K562 (cell line): ENCODE measurements at regions not wholly inside any gene's neighbourhood (a gene's known extent, or its start where the extent isn't known, plus 50 kb on each side); places are given as distances from the start of the nearest gene placed in this dataset.

ENCODE experiments used
- ATAC-seq: fragments of 200-7000 bp; cut with Tn5 transposase; 3 replicates; pipeline ENCODE4 v1.9.1; 2020; ENCODE audit warnings: moderate library complexity
- BruUV-seq: library from RNA; stranded (reverse); fragments of 400-500 nt; replicated peaks from 2 replicates; lab custom pipeline; 2021; lab: Mats Ljungman, UMichigan
- CTCF ChIA-PET: fragments of 300-600 bp; formaldehyde crosslinking; extraction: SDS; loops from one replicate; lab custom pipeline; 2021; ENCODE audit warnings: low intra/inter-chr PET ratio; lab: Yijun Ruan, JAX
- POLR2A ChIA-PET: fragments of 300-600, 350-650 bp; sonication (Branson Sonifier 250); formaldehyde crosslinking; extraction: SDS; loops from one replicate; lab custom pipeline; 2021; ENCODE audit warnings: antibody characterized with exemption, inconsistent platforms; lab: Yijun Ruan, JAX
- DNase-seq, 4 experiments: peaks; one replicate each; pipeline versions ENCODE4 v3.0.0 to v3.0.0-alpha.2; 2011 to 2018; ENCODE audit warnings: low spot score in 3 of 4, mixed read lengths in 3 of 4; ENCODE audit errors: extremely low read depth in 1 of 4
- FAIRE-seq: peaks from 2 replicates; lab custom pipeline; 2011; peaks lifted over from hg19 to GRCh38; lab: Jason Lieb, UNC
- H2AFZ ChIP-seq: 2 replicates; pipeline ENCODE4 v1.6.0; 2011; ENCODE audit warnings: low read depth, low read length, control low read depth, inconsistent platforms
- H3K27ac ChIP-seq: fragments of 200-600 bp; 3 replicates; pipeline ENCODE4 v1.8.0; 2011; ENCODE audit warnings: low read depth, mild to moderate bottlenecking, control low read depth, inconsistent platforms, low read length, moderate library complexity, mixed read lengths; ENCODE audit errors: extremely low read depth
- H3K27me3 ChIP-seq, 2 experiments: fragments of 300-600 bp in 1 of 2; 2 replicates in 1 of 2; 3 replicates in 1 of 2; pipeline versions ENCODE4 v1.6.0 to v1.8.0; 2011; ENCODE audit warnings: inconsistent platforms in 2 of 2, low read length in 2 of 2, mild to moderate bottlenecking in 1 of 2, mixed read lengths in 1 of 2, moderate library complexity in 1 of 2; ENCODE audit not compliant: control insufficient read depth in 2 of 2, insufficient read depth in 2 of 2
- H3K36me3 ChIP-seq: fragments of 300-600 bp; 3 replicates; pipeline ENCODE4 v1.8.0; 2011; ENCODE audit warnings: mild to moderate bottlenecking, low read length, inconsistent platforms; ENCODE audit not compliant: control insufficient read depth, insufficient read depth
- H3K4me1 ChIP-seq, 2 experiments: fragments of 200-600 bp in 1 of 2; replicated peaks in 1 of 2; 2 replicates in 1 of 2; 3 replicates in 1 of 2; pipeline versions ENCODE4 v1.5.1 to v1.8.0; 2011; ENCODE audit warnings: inconsistent platforms in 2 of 2, low read length in 2 of 2, mild to moderate bottlenecking in 1 of 2, mixed read lengths in 1 of 2, moderate library complexity in 1 of 2; ENCODE audit not compliant: control insufficient read depth in 2 of 2, insufficient read depth in 2 of 2
- H3K4me2 ChIP-seq: 2 replicates; pipeline ENCODE4 v1.6.1; 2011; ENCODE audit warnings: low read length, control low read depth, inconsistent platforms, mixed read lengths; ENCODE audit not compliant: insufficient read depth
- H3K4me3 ChIP-seq: fragments of 200-600 bp; sonication (generic), shearing (Covaris generic); 2 replicates; pipeline ENCODE4 v1.5.1; 2016; ENCODE audit warnings: control low read depth, inconsistent platforms
- H3K79me2 ChIP-seq: fragments of 200-600 bp; 3 replicates; pipeline ENCODE4 v1.8.0; 2011; ENCODE audit warnings: low read length, inconsistent platforms; ENCODE audit not compliant: control insufficient read depth, insufficient read depth
- H3K9ac ChIP-seq, 2 experiments: 2 replicates each; pipeline versions ENCODE4 v1.6.0 to v1.6.1; 2011; ENCODE audit warnings: low read depth in 2 of 2, low read length in 2 of 2, control low read depth in 1 of 2, inconsistent platforms in 1 of 2, mild to moderate bottlenecking in 1 of 2, mixed read lengths in 1 of 2; ENCODE audit not compliant: insufficient read depth in 1 of 2
- H3K9me1 ChIP-seq: one replicate; pipeline ENCODE4 v1.6.0; 2011; ENCODE audit warnings: inconsistent platforms, mild to moderate bottlenecking, low read length, moderate library complexity; ENCODE audit not compliant: control insufficient read depth, insufficient read depth
- H3K9me3 ChIP-seq: replicated peaks from 2 replicates; pipeline ENCODE4 v1.5.1; 2011; ENCODE audit warnings: low read depth, low read length, inconsistent platforms; ENCODE audit not compliant: control insufficient read depth, insufficient read depth
- H4K20me1 ChIP-seq: replicated peaks from 2 replicates; pipeline ENCODE4 v1.6.1; 2011; ENCODE audit warnings: low read length, inconsistent platforms, mixed read lengths; ENCODE audit not compliant: control insufficient read depth, insufficient read depth
- ATF4 ChIP-seq: fragments of 450-650 bp; formaldehyde crosslinking; IDR thresholded peaks from 2 replicates; pipeline ENCODE4 v1.4.0; 2022; ENCODE audit warnings: mild to moderate bottlenecking, moderate library complexity
- BDP1 ChIP-seq: IDR thresholded peaks from 3 replicates; pipeline ENCODE4 v1.6.1; 2011; ENCODE audit not compliant: insufficient read length, insufficient read depth
- DMBX1 ChIP-seq: fragments of 250-450 bp; sonication (Bioruptor Pico); IDR thresholded peaks from 2 replicates; pipeline ENCODE4 v1.8.0; 2022; ENCODE audit warnings: inconsistent platforms, mild to moderate bottlenecking, moderate library complexity, borderline replicate concordance
- GABPB1 ChIP-seq: sonication (generic); formaldehyde crosslinking; IDR thresholded peaks from 2 replicates; pipeline ENCODE4 v1.8.0; 2022; ENCODE audit warnings: mild to moderate bottlenecking, missing genetic modification reagents
- MBD2 ChIP-seq: sonication (generic); IDR thresholded peaks from 2 replicates; pipeline ENCODE4 v1.6.1; 2016; ENCODE audit warnings: low read depth, borderline replicate concordance
- NCOA6 ChIP-seq: fragments of 450-650 bp; IDR thresholded peaks from 2 replicates; pipeline ENCODE4 v1.6.1; 2017; ENCODE audit warnings: mild to moderate bottlenecking
- NFATC3 ChIP-seq: fragments of 450-650 bp; IDR thresholded peaks from 2 replicates; pipeline ENCODE4 v1.6.1; 2017; ENCODE audit warnings: mild to moderate bottlenecking
- TCFL5 ChIP-seq: fragments of 250-450 bp; sonication (Bioruptor Pico); conservative IDR thresholded peaks from 2 replicates; pipeline ENCODE4 v1.6.1; 2021; ENCODE audit warnings: mild to moderate bottlenecking, moderate library complexity, matching md5 sums
- TEAD1 ChIP-seq, 2 experiments: fragments of 450-650 bp in 1 of 2; sonication (generic) in 1 of 2; formaldehyde crosslinking; IDR thresholded peaks; 2 replicates each; pipeline versions ENCODE4 v1.4.0 to v1.8.0; 2020 to 2022; ENCODE audit warnings: mild to moderate bottlenecking in 2 of 2, missing genetic modification reagents in 1 of 2
- ZNF3 ChIP-seq: fragments of 250-450 bp; sonication (Bioruptor Pico); IDR thresholded peaks from 2 replicates; pipeline ENCODE4 v1.5.0; 2021; ENCODE audit warnings: mild to moderate bottlenecking, moderate library complexity
- ZNF561 ChIP-seq: fragments of 450-650 bp; formaldehyde crosslinking; conservative IDR thresholded peaks from 2 replicates; pipeline ENCODE4 v1.4.0; 2020; ENCODE audit warnings: mild to moderate bottlenecking, moderate library complexity
- ZNF584 ChIP-seq: fragments of 200-800 bp; sonication (Bioruptor generic); IDR thresholded peaks from 2 replicates; pipeline ENCODE4 v1.6.1; 2016; ENCODE audit warnings: low read depth, mild to moderate bottlenecking, missing genetic modification characterization, missing compliant biosample characterization
- ZNF695 ChIP-seq: fragments of 450-650 bp; formaldehyde crosslinking; IDR thresholded peaks from 2 replicates; pipeline ENCODE4 v1.4.0; 2020; ENCODE audit warnings: mild to moderate bottlenecking, moderate library complexity
- WGBS: fragments of 100-300 bp; shearing (Covaris generic); methylation state at CpG from one replicate; pipeline ENCODE4 v1.1.6; 2016; ENCODE audit warnings: low coverage, mixed read lengths; ENCODE audit not compliant: insufficient coverage; ENCODE audit errors: missing lambda C conversion rate; 5-methylcytosine and 5-hydroxymethylcytosine counted together
- in situ Hi-C: fragments of 300-500 bp; cut with MboI; formaldehyde crosslinking; loops from 4 replicates; pipeline ENCODE4 v1.15.0; 2018; ENCODE audit warnings: inconsistent platforms, mixed read lengths
- intact Hi-C: fragments of 100-400 bp; cut with micrococcal nuclease; formaldehyde crosslinking; loops from 2 replicates; pipeline ENCODE4 v1.14.2; 2022
- TF ChIP-seq, protein P1 (sequence below): IDR thresholded peaks from 2 replicates; pipeline ENCODE4 v1.6.1; 2016; ENCODE audit warnings: missing genetic modification characterization, missing compliant biosample characterization
- TF ChIP-seq, protein P2 (sequence below), 3 experiments: fragments of 200-800 bp in 1 of 3; sonication (Bioruptor generic) in 1 of 3; sonication (generic) in 1 of 3; formaldehyde crosslinking in 1 of 3; IDR thresholded peaks; 2 replicates each; pipeline versions ENCODE4 v1.6.1 to v1.8.0; 2016 to 2022; ENCODE audit warnings: mild to moderate bottlenecking in 2 of 3, missing compliant biosample characterization in 2 of 3, missing genetic modification characterization in 2 of 3, missing genetic modification reagents in 1 of 3
- TF ChIP-seq, protein P3 (sequence below): sonication (generic); formaldehyde crosslinking; IDR thresholded peaks from 2 replicates; pipeline ENCODE4 v1.4.0; 2020; ENCODE audit warnings: mild to moderate bottlenecking, missing genetic modification reagents

DNA sequence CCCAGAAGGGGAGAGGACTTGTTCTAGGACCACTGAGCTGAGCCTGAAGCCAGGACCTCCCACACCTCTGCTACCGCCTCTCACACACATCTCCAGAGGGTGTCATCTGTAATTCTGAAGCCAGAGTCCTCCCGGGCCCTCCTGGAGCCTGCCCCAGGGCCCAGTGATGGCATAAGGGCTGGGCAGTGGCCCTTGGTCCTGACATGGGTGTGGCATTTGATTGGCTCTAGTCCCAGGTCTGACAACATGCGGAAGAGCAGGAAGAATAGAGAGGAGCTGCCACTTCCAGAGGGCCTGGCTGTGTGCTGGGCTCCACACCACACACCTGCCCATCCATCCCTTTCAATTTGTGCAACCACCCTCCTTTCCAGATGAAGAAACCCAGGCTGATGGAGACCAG, 144.3 kb upstream of the GSC start:
- CTCF ChIA-PET: no interaction called here
- H3K4me1 ChIP-seq: no peaks in the 10 kb centered on the region
- in situ Hi-C loops: no loop called here
- H3K27ac ChIP-seq: no peak overlapping the region
- no peaks in the 10 kb centered on the region for H3K79me2 ChIP-seq
- peaks cover 0 to 13% of the 10 kb centered on the region in 2 experiments; a peak in 3 of 5 replicates for H3K27me3 ChIP-seq
- TF ChIP-seq DMBX1 (CRISPR knock-in tag) (no peak), NFATC3 (no peak), TCFL5 (CRISPR knock-in tag) (no peak), GABPB1 (CRISPR knock-in tag) (no peak), ZNF561 (CRISPR knock-in tag) (no peak), NCOA6 (no peak), ZNF584 (CRISPR knock-in tag) (no peak), ATF4 (CRISPR knock-in tag) (no peak), TEAD1 (CRISPR knock-in tag; IDR thresholded peaks at IDR 0.05) (no peak), MBD2 (no peak), BDP1 (no peak), ZNF3 (no peak), ZNF695 (CRISPR knock-in tag) (no peak)
- TF ChIP-seq, protein P1, sequence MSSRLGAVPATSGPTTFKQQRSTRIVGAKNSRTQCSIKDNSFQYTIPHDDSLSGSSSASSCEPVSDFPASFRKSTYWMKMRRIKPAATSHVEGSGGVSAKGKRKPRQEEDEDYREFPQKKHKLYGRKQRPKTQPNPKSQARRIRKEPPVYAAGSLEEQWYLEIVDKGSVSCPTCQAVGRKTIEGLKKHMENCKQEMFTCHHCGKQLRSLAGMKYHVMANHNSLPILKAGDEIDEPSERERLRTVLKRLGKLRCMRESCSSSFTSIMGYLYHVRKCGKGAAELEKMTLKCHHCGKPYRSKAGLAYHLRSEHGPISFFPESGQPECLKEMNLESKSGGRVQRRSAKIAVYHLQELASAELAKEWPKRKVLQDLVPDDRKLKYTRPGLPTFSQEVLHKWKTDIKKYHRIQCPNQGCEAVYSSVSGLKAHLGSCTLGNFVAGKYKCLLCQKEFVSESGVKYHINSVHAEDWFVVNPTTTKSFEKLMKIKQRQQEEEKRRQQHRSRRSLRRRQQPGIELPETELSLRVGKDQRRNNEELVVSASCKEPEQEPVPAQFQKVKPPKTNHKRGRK: no peak
- TF ChIP-seq, protein P2, sequence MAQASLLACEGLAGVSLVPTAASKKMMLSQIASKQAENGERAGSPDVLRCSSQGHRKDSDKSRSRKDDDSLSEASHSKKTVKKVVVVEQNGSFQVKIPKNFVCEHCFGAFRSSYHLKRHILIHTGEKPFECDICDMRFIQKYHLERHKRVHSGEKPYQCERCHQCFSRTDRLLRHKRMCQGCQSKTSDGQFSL (CRISPR knock-in tag; IDR thresholded peaks at IDR 0.05): no peak
- TF ChIP-seq, protein P2 (tag; IDR thresholded peaks at IDR 0.05): no peak
- TF ChIP-seq, protein P3, sequence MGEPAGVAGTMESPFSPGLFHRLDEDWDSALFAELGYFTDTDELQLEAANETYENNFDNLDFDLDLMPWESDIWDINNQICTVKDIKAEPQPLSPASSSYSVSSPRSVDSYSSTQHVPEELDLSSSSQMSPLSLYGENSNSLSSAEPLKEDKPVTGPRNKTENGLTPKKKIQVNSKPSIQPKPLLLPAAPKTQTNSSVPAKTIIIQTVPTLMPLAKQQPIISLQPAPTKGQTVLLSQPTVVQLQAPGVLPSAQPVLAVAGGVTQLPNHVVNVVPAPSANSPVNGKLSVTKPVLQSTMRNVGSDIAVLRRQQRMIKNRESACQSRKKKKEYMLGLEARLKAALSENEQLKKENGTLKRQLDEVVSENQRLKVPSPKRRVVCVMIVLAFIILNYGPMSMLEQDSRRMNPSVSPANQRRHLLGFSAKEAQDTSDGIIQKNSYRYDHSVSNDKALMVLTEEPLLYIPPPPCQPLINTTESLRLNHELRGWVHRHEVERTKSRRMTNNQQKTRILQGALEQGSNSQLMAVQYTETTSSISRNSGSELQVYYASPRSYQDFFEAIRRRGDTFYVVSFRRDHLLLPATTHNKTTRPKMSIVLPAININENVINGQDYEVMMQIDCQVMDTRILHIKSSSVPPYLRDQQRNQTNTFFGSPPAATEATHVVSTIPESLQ: no peak
- TF ChIP-seq, all 486 proteins: peak for 0
- FAIRE-seq (no peak), DNase-seq (no peak), ATAC-seq (no peak)
- Histone ChIP-seq H3K36me3 (no peaks in the 10 kb centered on the region), H3K9me3 (no peaks in the 10 kb centered on the region), H3K9ac (no peak overlapping the region), H2AFZ (no peak overlapping the region), H3K4me2 (no peak overlapping the region), H3K9me1 (no peaks in the 10 kb centered on the region), H4K20me1 (no peaks in the 10 kb centered on the region), H3K4me3 (no peak overlapping the region)
- intact Hi-C loops: no loop called here
- POLR2A ChIA-PET: no interaction called here
- no TSS peak for BruUV-seq
- no CpG with 5 or more reads among the region's 3 CpGs for WGBS
